RWPE2 (cell line): ENCODE measurements at regions not wholly inside any gene's neighbourhood (a gene's known extent, or its start where the extent isn't known, plus 50 kb on each side); places are given as distances from the start of the nearest gene placed in this dataset.

ENCODE experiments used
- ATAC-seq: fragments of 200-7000 bp; cut with Tn5 transposase; 3 replicates; pipeline ENCODE4 v1.9.1; 2021; ENCODE audit warnings: low read depth
- DNase-seq: peaks from one replicate; pipeline ENCODE4 v3.0.0-alpha.2; 2020; ENCODE audit warnings: low spot score
- H3K27ac ChIP-seq: fragments of 450-650 bp; 2 replicates; pipeline ENCODE4 v1.5.1; 2017; ENCODE audit warnings: mild to moderate bottlenecking; ENCODE audit not compliant: poor library complexity, severe bottlenecking
- H3K27me3 ChIP-seq: fragments of 250-450 bp; sonication (Bioruptor Pico); 2 replicates; pipeline ENCODE4 v1.5.1; 2021; ENCODE audit warnings: mild to moderate bottlenecking, moderate library complexity; ENCODE audit not compliant: insufficient read depth, poor library complexity, severe bottlenecking
- H3K36me3 ChIP-seq: fragments of 250-450 bp; sonication (Bioruptor Pico); 2 replicates; pipeline ENCODE4 v1.5.1; 2020; ENCODE audit warnings: low read depth, mild to moderate bottlenecking, moderate library complexity
- H3K4me1 ChIP-seq: fragments of 250-450 bp; sonication (Bioruptor Pico); 2 replicates; pipeline ENCODE4 v1.5.1; 2021; ENCODE audit warnings: mild to moderate bottlenecking, moderate library complexity; ENCODE audit not compliant: insufficient read depth, poor library complexity, severe bottlenecking
- H3K4me3 ChIP-seq: fragments of 250-450 bp; sonication (Bioruptor Pico); 2 replicates; pipeline ENCODE4 v1.5.1; 2021; ENCODE audit warnings: mild to moderate bottlenecking, moderate library complexity; ENCODE audit not compliant: severe bottlenecking
- H3K9me3 ChIP-seq: fragments of 250-450 bp; sonication (Bioruptor Pico); 2 replicates; pipeline ENCODE4 v1.5.1; 2021; ENCODE audit warnings: mild to moderate bottlenecking, moderate library complexity; ENCODE audit not compliant: severe bottlenecking
- TF ChIP-seq, protein P1 (sequence below): fragments of 450-650 bp; IDR thresholded peaks from one replicate; pipeline ENCODE4 v1.5.1; 2017; ENCODE audit warnings: mild to moderate bottlenecking, moderate library complexity; ENCODE audit not compliant: poor library complexity, severe bottlenecking

- H3K4me3 ChIP-seq, result no peak overlapping the region
- no peaks in the 10 kb centered on the region for H3K36me3 ChIP-seq
- TF ChIP-seq, protein P1, sequence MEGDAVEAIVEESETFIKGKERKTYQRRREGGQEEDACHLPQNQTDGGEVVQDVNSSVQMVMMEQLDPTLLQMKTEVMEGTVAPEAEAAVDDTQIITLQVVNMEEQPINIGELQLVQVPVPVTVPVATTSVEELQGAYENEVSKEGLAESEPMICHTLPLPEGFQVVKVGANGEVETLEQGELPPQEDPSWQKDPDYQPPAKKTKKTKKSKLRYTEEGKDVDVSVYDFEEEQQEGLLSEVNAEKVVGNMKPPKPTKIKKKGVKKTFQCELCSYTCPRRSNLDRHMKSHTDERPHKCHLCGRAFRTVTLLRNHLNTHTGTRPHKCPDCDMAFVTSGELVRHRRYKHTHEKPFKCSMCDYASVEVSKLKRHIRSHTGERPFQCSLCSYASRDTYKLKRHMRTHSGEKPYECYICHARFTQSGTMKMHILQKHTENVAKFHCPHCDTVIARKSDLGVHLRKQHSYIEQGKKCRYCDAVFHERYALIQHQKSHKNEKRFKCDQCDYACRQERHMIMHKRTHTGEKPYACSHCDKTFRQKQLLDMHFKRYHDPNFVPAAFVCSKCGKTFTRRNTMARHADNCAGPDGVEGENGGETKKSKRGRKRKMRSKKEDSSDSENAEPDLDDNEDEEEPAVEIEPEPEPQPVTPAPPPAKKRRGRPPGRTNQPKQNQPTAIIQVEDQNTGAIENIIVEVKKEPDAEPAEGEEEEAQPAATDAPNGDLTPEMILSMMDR, result no peak
- no peak overlapping the region for H3K27ac ChIP-seq
- ATAC-seq (no peak), DNase-seq (no peak)
- H3K4me1 ChIP-seq, result no peaks in the 10 kb centered on the region
- no peaks in the 10 kb centered on the region for H3K27me3 ChIP-seq
- no peaks in the 10 kb centered on the region for H3K9me3 ChIP-seq
Observed at GRCh38 chrX:39115166-39115565, 313.9 kb downstream of the MID1IP1 start.

- TF ChIP-seq, protein P1, result no peak
- no peak overlapping the region for H3K27ac ChIP-seq
Observed at GRCh38 chrX:39117101-39117500, 315.8 kb downstream of the MID1IP1 start.

DNA sequence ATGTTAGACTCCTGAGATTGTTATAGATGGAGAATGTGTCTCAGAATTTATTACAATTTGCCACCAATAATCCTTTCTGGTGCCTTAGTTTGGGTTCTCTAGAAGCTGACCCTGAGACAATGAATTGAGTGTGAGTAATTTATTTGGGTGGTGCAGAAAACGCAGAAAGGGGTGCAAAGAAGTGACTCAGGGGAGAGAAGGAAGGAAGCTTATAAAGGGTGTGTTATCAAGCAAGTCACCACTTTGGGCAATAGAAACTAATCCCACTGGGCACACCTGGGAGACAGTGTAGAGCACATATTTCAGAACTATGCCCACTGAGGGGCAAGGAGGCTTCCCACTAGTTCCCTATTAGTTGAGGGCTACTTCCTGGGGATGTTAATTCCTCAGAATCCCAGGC, 320.6 kb downstream of the MID1IP1 start:
- no peaks in the 10 kb centered on the region for H3K27me3 ChIP-seq
- no peak for DNase-seq
- no peaks in the 10 kb centered on the region for H3K36me3 ChIP-seq
- TF ChIP-seq, protein P1, result no peak
- H3K4me1 ChIP-seq, result no peaks in the 10 kb centered on the region
- ATAC-seq, result no peak
- H3K27ac ChIP-seq, result no peak overlapping the region
- no peaks in the 10 kb centered on the region for H3K9me3 ChIP-seq
- H3K4me3 ChIP-seq, result no peak overlapping the region

More at GRCh38 chrX:39117101-39117500, 315.8 kb downstream of the MID1IP1 start:
- H3K4me1 ChIP-seq, result no peaks in the 10 kb centered on the region
- no peaks in the 10 kb centered on the region for H3K27me3 ChIP-seq
- H3K36me3 ChIP-seq, result no peaks in the 10 kb centered on the region
- no peak overlapping the region for H3K4me3 ChIP-seq
- H3K9me3 ChIP-seq, result no peaks in the 10 kb centered on the region
- no peak for ATAC-seq
- no peak for DNase-seq

DNA sequence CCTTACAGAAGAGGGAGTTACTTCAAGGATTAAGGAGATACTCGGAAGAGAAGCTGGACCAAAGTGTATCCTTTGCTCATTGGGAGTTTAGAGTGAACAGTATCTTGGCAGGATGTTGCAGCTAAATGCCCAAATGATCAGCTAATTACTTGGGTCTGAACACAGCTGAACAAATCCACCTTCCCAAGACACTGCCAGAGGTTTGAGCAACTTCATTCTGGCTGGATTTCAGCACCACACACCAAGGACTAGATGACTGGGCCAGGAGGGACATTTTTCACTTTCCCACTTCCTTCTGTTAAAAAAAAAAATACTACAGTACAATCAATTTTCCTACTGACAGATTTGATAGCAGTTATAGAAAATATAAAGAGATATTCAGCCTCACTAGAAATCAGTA, 324.6 kb downstream of the MID1IP1 start:
- no peak for DNase-seq

GRCh38 chrX:39133971-39134370, 332.7 kb downstream of the MID1IP1 start:
- Histone ChIP-seq H3K36me3 (no peaks in the 10 kb centered on the region), H3K4me3 (no peak overlapping the region), H3K4me1 (no peaks in the 10 kb centered on the region), H3K9me3 (no peaks in the 10 kb centered on the region), H3K27me3 (no peaks in the 10 kb centered on the region), H3K27ac (no peak overlapping the region)
- ATAC-seq (no peak), DNase-seq (no peak)
- TF ChIP-seq, protein P1, result no peak

More for the DNA sequence above, 324.6 kb downstream of the MID1IP1 start:
- no peak for ATAC-seq
- TF ChIP-seq, protein P1, result no peak
- Histone ChIP-seq H3K4me3 (no peak overlapping the region), H3K27ac (no peak overlapping the region), H3K27me3 (no peaks in the 10 kb centered on the region), H3K4me1 (no peaks in the 10 kb centered on the region), H3K9me3 (no peaks in the 10 kb centered on the region), H3K36me3 (no peaks in the 10 kb centered on the region)
